ENCODE measurements at regions not wholly inside any gene's neighbourhood (a gene's known extent, or its start where the extent isn't known, plus 50 kb on each side); places are given as distances from the start of the nearest gene placed in this dataset.

- H3K4me3 Mint-ChIP-seq = no peak overlapping the region
- no peaks in the 10 kb centered on the region for H3K4me1 Mint-ChIP-seq
- H3K27me3 Mint-ChIP-seq (ENCODE audit: low read depth in 2 of 2) = peaks cover 32 to 54% of the 10 kb centered on the region in 2 donors
- DNase-seq = no peak
- peaks cover 2 to 3% of the 10 kb centered on the region in 2 donors for H3K9me3 Mint-ChIP-seq
- Histone ChIP-seq H3K4me3 (ENCODE audit: low read length) (no peak overlapping the region), H3K9me3 (ENCODE audit: control insufficient read depth, insufficient read depth, low read length) (no peaks in the 10 kb centered on the region), H3K36me3 (ENCODE audit: control insufficient read depth, insufficient read depth, low read length) (no peaks in the 10 kb centered on the region), H3K27me3 (ENCODE audit: control insufficient read depth, insufficient read depth, low read length) (no peaks in the 10 kb centered on the region), H3K4me1 (ENCODE audit: control insufficient read depth, insufficient read depth, low read length) (peaks cover 3% of the 10 kb centered on the region), H3K27ac (ENCODE audit: low read length) (no peak overlapping the region)
- no peak overlapping the region for H3K27ac Mint-ChIP-seq
- 98% methylated on average over 9 of the region's 9 CpGs for WGBS (ENCODE audit: insufficient coverage)
- no peak for ATAC-seq
- intact Hi-C loops (cut with micrococcal nuclease) = no loop called here
- no peaks in the 10 kb centered on the region for H3K36me3 Mint-ChIP-seq
- TF ChIP-seq, protein P1, sequence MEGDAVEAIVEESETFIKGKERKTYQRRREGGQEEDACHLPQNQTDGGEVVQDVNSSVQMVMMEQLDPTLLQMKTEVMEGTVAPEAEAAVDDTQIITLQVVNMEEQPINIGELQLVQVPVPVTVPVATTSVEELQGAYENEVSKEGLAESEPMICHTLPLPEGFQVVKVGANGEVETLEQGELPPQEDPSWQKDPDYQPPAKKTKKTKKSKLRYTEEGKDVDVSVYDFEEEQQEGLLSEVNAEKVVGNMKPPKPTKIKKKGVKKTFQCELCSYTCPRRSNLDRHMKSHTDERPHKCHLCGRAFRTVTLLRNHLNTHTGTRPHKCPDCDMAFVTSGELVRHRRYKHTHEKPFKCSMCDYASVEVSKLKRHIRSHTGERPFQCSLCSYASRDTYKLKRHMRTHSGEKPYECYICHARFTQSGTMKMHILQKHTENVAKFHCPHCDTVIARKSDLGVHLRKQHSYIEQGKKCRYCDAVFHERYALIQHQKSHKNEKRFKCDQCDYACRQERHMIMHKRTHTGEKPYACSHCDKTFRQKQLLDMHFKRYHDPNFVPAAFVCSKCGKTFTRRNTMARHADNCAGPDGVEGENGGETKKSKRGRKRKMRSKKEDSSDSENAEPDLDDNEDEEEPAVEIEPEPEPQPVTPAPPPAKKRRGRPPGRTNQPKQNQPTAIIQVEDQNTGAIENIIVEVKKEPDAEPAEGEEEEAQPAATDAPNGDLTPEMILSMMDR (IDR thresholded peaks at IDR 0.05) = no peak
These were observed 94.8 kb upstream of the TLE3 start for GRCh38 chr15:70192490-70192889.

GRCh38 chr15:70192041-70192440, 94.3 kb upstream of the TLE3 start:
- no peak overlapping the region for H3K27ac ChIP-seq (ENCODE audit: low read length)
- no peak overlapping the region for H3K27ac Mint-ChIP-seq

GRCh38 chr15:70190965-70191364, 93.2 kb upstream of the TLE3 start:
- H3K36me3 ChIP-seq (ENCODE audit: control insufficient read depth, insufficient read depth, low read length) = no peaks in the 10 kb centered on the region
- Mint-ChIP-seq H3K27ac (no peak overlapping the region), H3K27me3 (ENCODE audit: low read depth in 2 of 2) (peaks cover 31 to 55% of the 10 kb centered on the region in 2 donors), H3K9me3 (peaks cover 2 to 3% of the 10 kb centered on the region in 2 donors), H3K4me3 (no peak overlapping the region), H3K4me1 (no peaks in the 10 kb centered on the region), H3K36me3 (no peaks in the 10 kb centered on the region)
- no peaks in the 10 kb centered on the region for H3K9me3 ChIP-seq (ENCODE audit: control insufficient read depth, insufficient read depth, low read length)
- DNase-seq (no peak), ATAC-seq (no peak)
- intact Hi-C loops (cut with micrococcal nuclease) = no loop called here
- no peak overlapping the region for H3K27ac ChIP-seq (ENCODE audit: low read length)
- H3K4me1 ChIP-seq (ENCODE audit: control insufficient read depth, insufficient read depth, low read length) = no peaks in the 10 kb centered on the region
- TF ChIP-seq, protein P1 (IDR thresholded peaks at IDR 0.05) = no peak
- 66% methylated on average over 5 of the region's 5 CpGs for WGBS (ENCODE audit: insufficient coverage)
- no peak overlapping the region for H3K4me3 ChIP-seq (ENCODE audit: low read length)
- no peaks in the 10 kb centered on the region for H3K27me3 ChIP-seq (ENCODE audit: control insufficient read depth, insufficient read depth, low read length)

More at GRCh38 chr15:70192041-70192440, 94.3 kb upstream of the TLE3 start:
- DNase-seq (no peak), ATAC-seq (no peak)
- Mint-ChIP-seq H3K4me1 (no peaks in the 10 kb centered on the region), H3K9me3 (peaks cover 2 to 3% of the 10 kb centered on the region in 2 donors), H3K36me3 (no peaks in the 10 kb centered on the region), H3K27me3 (ENCODE audit: low read depth in 2 of 2) (peaks cover 30 to 52% of the 10 kb centered on the region in 2 donors), H3K4me3 (no peak overlapping the region)
- H3K27me3 ChIP-seq (ENCODE audit: control insufficient read depth, insufficient read depth, low read length) = no peaks in the 10 kb centered on the region
- TF ChIP-seq, protein P1 (IDR thresholded peaks at IDR 0.05) = no peak
- intact Hi-C loops (cut with micrococcal nuclease) = no loop called here
- H3K36me3 ChIP-seq (ENCODE audit: control insufficient read depth, insufficient read depth, low read length) = no peaks in the 10 kb centered on the region
- peaks cover 3% of the 10 kb centered on the region for H3K4me1 ChIP-seq (ENCODE audit: control insufficient read depth, insufficient read depth, low read length)
- WGBS (ENCODE audit: insufficient coverage) = 96% methylated on average over 3 of the region's 3 CpGs
- no peaks in the 10 kb centered on the region for H3K9me3 ChIP-seq (ENCODE audit: control insufficient read depth, insufficient read depth, low read length)
- H3K4me3 ChIP-seq (ENCODE audit: low read length) = no peak overlapping the region
